Left lobe of liver (tissue), 2 donors: ENCODE measurements at regions not wholly inside any gene's neighbourhood (a gene's known extent, or its start where the extent isn't known, plus 50 kb on each side); places are given as distances from the start of the nearest gene placed in this dataset.
"Not testable (repeated sequence)": the region's sequence is repeated elsewhere in the genome, so short reads cannot be mapped to it uniquely, and the experiment has no call there.

ENCODE experiments used
- ATAC-seq: fragments of 200-7000 bp; cut with Tn5 transposase; one replicate; pipeline ENCODE4 v1.9.1; 2020; ENCODE audit warnings: mild to moderate bottlenecking, moderate library complexity
- DNase-seq: peaks from one replicate; pipeline ENCODE4 v3.0.0-alpha.2; 2020; ENCODE audit warnings: low spot score
- donor health status: DM: no; HTN: no; CAD: no; lungs with moderate emphysema.
- donor health status: DM: no; HTN: yes; CAD: no.

DNA sequence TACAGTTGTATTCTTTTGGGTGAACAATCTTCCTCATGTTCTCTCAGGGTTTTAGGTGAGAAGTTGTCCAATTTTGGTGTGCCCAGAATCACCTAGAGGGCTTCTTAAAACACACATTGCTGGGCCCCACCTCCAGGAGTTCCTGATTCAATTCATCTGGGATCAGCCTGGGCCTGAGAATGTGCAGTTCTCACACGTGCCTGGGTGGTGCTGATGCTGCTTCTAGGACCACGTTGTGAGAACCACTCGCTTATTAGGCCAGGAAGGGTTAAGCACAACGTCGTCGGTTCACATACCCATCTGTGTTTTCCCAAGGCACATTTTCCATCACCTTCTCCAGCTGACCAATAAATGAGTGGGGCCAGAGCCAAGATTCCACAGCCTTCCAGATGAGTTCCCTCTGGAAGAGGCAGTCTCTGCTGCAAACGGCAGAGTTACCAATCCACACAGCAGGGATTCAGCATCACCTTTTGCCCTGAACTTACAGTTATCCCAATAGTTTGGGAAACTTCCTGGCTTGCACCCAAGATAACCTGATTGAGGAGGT is 277.7 kb upstream of the HNRNPA3 start:
- no peak for DNase-seq
- no peak for ATAC-seq

- ATAC-seq: no peak
Measured at GRCh38 chr2:176935543-176936102, 277.0 kb upstream of the HNRNPA3 start.

GRCh38 chr2:176936410-176936809 is 276.2 kb upstream of the HNRNPA3 start:
- DNase-seq (no peak), ATAC-seq (no peak)

More at GRCh38 chr2:176935543-176936102, 277.0 kb upstream of the HNRNPA3 start:
- no peak for DNase-seq

DNA sequence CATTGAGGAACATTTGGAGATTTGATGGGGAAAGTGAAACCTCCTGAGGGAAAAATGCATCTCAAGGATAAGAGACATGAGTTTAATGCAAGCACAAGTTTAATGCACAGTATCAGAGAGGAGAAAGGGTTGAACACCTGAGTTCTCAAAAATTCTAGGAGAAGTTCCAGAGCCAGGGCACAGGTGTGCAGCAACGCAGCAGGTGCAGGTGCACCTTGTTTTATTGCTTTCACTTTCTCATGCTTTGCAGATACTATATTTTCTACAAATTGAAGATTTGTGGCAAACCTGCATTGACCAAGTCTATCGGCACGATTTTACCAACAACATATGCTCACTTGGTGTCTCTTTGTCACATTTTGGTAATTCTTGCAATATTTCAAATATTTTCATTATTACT is 267.6 kb upstream of the HNRNPA3 start:
- DNase-seq: no peak
- no peak for ATAC-seq

- no peak for ATAC-seq
- DNase-seq: no peak
Measured at GRCh38 chr2:176947754-176948153, 264.8 kb upstream of the HNRNPA3 start.

DNA sequence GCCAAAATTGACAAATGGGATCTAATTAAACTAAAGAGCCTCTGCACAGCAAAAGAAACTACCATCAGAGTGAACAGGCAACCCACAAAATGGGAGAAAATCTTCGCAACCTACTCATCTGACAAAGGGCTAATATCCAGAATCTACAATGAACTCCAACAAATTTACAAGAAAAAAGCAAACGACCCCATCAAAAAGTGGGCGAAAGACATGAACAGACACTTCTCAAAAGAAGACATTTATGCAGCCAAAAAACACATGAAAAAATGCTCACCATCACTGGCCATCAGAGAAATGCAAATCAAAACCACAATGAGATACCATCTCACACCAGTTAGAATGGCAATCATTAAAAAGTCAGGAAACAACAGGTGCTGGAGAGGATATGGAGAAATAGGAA is 261.4 kb upstream of the HNRNPA3 start:
- ATAC-seq, DNase-seq: not testable (repeated sequence)

- ATAC-seq: no peak
- DNase-seq: no peak
Measured at GRCh38 chr2:176956791-176957190, 255.8 kb upstream of the HNRNPA3 start.

DNA sequence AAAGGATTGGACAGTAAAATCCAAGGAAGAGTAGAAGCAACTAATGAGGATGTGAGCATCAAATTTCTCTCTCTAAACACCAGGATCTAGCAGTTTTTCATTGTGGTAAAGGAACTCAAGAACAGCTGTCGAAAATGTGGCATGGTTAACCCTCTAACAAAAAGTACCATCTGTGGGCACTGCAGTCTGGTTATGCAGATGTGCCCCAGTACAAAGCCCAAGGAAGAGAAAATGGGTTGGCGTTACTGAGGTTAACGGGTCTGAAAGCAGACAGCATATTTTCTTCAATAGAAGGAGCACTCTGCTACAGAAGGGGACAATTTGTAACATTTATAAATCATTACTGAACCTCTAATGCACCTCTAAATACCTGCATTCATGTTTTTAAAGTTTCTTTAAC is 253.0 kb upstream of the HNRNPA3 start:
- no peak for DNase-seq
- no peak for ATAC-seq

DNA sequence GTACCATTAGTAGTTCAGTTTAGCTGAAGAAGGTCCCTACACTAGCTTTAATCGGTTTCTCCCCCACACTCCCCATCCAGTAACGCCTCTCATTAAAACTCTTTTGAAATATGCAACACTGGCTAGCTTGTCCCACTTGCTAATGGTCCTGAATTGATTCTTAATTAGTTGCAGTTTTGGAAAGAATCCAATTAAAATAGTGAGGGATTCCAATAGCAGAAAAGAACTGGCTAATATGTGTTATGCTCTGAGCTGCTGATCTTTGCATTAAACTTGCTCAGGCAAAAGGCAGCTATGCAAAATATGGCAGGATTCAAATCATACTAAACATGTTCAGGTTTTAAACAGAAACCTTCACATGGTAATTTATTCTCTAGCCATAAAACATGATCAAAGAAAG is 252.5 kb upstream of the HNRNPA3 start:
- DNase-seq: no peak
- no peak for ATAC-seq

DNA sequence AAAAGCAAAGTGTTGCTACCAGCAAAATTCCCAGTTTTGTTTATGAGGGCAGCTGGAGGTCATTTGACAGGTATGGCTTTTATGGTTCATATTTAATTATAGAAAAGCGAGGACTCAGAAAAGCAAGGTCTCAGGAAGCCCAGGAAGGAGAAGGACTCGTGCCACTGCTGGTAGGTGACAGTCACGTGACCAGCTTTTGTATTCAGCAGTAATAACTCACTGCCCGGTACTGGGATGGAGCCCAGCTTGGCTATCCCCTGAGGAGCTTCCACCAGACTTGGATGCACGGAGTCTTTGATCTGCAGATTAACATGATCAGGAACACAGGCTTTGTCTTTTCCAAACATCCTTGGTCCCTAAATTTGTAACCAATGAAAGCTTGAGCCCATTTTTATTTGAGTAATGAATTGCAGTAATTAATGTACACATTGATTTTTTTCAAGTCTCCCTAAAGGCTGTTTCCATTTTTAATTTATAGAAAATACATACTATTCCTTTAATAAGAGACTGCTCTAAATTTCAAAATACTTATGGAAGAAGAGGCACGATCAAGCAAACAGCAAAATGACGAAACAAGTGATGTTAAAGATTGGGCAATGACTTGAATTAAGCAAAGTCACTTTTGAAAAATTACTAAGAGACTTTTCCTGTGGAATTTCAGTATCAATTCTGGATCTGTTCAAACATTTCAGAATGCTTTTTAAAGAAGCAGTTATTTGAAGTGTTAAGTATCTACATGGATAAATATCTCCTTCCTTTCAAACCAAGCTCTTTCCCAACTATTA is 251.7 kb upstream of the HNRNPA3 start:
- no peak for DNase-seq
- ATAC-seq: no peak

DNA sequence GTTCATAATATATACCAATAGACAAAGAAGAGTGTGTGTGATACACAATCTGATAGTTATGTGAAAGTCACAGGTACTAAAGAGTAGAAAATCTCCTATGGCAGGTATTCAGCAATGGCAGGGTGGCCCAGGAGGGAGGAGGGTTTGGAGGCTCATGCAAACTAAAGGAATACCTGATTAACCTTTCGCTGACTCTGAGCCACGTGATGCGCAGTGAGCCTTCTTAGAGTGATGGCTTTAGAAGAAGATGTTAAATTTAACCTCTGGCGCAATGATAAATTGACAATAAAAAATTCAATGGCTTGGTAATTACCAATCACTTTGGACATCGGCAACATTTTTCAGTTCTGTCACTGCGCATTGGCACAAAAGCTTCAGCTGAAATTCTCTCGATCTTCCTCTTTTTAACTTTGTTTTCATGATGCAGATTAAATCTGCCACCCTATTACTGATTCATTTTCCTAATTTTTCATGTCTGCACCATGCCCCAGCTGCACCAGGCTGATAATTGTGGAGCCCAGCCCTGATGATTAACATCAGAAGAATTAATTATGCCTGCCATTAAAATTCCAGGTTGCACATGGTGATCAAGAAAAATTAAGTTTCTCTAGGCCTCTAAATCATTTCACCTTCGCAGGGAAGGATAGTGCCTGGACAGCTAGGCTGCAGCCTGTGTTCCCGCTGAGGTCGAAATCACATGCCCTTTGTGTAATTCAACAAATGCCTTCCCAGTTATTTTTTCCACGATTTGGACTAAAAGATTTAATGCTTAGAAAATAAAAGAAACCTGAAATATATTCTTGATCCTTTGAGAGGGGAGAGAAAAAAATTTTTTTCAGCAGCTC is 250.6 kb upstream of the HNRNPA3 start:
- DNase-seq: no peak
- ATAC-seq: no peak

DNA sequence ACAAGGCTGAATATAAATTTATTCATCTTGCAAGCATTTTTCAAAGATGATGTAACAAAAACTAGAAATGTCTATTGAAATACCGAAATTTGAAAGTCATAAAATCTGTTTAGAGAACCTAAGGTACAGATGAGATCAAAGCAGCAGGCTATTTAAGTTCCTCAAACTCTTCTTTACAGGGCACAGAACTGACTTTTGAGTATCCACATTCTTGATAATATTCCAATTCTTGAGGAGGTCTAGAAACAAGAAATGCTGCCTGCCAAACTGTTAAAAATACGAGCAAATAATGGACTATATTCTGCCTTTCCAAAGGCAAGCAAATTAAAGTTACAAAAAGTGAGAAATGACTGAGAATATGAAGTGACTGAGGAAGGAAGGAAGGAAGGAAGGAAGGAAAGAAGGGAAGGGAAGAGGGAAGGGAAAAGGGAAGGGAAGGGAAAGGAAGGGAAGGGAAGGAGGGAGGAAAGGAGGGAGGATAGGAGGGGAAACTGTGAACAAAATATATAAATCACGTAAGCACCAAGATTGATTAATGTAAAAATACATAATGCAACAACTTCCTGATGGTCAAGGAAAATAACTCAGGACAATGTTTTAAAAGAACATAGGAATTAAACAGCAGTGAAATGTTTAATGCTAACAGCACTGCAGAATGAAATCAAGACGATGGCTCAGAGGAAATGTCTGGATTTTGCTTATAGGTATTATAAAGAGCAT is 248.9 kb upstream of the HNRNPA3 start:
- ATAC-seq (no peak), DNase-seq (no peak)

GRCh38 chr2:176967911-176968450 is 244.6 kb upstream of the HNRNPA3 start:
- ATAC-seq (no peak), DNase-seq (no peak)

DNA sequence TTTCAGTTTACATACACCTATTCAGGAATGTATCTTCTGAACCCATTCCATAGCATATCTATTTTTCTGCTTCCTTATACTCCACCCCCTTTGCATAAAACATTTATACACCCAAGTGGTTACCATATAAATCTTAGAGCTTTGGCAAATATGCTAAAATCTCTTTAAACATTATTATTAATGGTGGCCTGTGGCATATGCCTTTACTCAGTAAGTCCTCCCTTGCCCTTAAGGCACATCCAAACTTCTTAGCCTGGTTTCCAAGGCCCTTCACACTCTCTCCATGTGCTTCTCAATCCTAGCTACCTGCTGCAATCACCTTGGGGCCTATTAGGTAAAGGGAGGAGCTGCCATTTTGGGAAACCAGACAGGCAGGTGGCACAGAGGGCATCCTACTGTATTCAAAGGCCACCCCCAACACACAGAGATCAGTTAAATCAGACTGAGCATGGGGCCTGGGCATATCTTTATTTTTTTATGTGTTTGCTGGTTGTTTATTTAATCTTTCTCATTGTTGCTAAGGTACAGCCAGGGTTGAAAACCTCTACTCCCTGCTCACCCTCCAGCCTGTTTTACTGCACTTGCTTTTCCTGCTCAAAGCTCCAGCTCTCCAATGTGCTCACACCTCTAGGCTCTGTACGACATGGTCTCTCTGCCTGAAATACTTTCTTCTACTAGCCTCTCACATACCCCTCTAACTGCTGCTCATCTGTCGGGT is 242.8 kb upstream of the HNRNPA3 start:
- DNase-seq (no peak), ATAC-seq (no peak)

DNA sequence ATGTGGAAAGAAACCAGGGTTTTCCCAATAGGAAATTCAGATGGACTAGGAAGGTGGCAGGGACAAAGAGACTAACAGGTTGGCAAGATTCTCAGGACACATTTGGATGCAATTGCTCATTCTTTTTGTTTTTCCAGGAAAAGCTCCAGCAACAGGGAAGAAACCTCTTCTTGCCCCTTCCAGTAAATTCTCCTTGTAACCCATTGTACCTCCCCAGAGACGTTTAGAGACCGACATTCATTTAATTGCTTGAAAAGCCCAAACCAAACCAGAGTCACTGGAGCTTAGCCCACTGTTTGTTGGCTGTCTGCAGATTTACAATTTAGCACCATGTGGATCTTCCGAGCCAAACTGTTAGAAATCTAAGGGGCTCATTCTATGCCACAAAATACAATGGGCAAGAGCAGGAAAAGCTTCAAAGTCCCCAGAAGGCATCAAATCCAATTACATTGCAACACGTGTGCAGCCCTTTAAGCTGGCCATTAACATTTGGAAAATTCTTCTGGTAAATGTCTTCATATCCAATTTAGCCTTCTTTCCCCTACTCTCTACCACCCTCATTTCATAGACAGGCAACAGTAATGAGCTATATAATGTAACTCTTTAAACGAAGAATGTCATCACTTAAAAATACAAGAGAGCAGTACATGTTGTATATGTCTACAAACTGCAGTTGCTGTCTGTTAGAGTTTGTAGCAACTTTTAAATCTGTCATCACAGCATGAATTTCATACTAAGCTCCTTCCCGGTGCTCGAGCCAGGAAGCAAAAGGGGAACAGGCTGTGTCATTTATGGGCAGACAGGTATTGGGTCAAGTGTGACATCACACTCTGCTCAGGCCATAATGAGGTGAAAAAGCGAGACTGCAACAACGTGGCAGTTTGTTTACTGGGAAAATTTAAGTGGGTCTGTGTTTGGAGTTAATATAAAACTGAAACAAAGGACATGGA is 235.6 kb upstream of the HNRNPA3 start:
- ATAC-seq: no peak
- no peak for DNase-seq

- no peak for DNase-seq
- ATAC-seq: no peak
Measured at GRCh38 chr2:176978921-176979320, 233.7 kb upstream of the HNRNPA3 start.

GRCh38 chr2:176979981-176980710 is 232.4 kb upstream of the HNRNPA3 start:
- DNase-seq (no peak), ATAC-seq (no peak)

- DNase-seq: no peak
- ATAC-seq: no peak
Measured at GRCh38 chr2:176984987-176985386, 227.6 kb upstream of the HNRNPA3 start.
